Stimulated activated CD4-positive, alpha-beta T cell treated with anti-CD3 and anti-CD28 coated beads, Interleukin-15, amount 100 ng/mL, for 1 hour (primary cell): ENCODE measurements at regions not wholly inside any gene's neighbourhood (a gene's known extent, or its start where the extent isn't known, plus 50 kb on each side); places are given as distances from the start of the nearest gene placed in this dataset.

ENCODE experiments used
- DNase-seq, 2 donors: peaks; one replicate each; pipeline ENCODE4 v3.0.0-alpha.2; 2020; ENCODE audit warnings: low read depth in 1 of 2, low spot score in 1 of 2

GRCh38 chr11:134781380-134781866 is 369.4 kb upstream of the B3GAT1 start:
- no peak for DNase-seq

DNA sequence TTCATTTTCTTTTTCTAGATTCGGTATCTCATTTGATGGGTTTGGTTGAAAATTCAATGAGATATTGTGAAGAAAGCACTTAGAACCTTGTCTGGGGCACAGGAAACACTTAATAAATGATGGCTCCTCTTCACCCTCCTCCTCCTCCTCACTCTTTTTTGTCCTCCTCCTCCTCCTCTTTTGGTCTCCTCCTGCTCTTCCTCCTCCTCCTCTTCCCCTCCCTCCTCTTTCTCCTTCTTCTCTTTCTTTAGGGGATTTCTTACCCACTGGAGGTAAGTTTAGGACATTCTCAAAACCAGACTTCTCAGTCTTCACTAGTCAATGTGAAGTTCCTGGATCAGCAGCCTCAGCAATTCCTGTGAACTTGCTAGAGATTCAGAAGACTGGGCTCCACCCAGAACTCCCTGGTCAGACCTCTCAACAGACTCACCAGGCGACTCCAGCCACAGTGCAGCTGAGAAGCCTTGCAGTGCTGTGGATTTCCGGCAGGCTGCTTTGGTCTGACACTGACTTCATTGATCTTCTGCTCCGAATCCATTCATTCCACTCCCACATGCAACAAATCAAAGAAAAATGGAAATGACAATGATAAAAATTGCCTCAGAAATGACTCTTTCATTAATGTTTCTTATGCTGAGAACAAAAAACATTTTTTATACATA is 368.6 kb upstream of the B3GAT1 start:
- no peak for DNase-seq

DNA sequence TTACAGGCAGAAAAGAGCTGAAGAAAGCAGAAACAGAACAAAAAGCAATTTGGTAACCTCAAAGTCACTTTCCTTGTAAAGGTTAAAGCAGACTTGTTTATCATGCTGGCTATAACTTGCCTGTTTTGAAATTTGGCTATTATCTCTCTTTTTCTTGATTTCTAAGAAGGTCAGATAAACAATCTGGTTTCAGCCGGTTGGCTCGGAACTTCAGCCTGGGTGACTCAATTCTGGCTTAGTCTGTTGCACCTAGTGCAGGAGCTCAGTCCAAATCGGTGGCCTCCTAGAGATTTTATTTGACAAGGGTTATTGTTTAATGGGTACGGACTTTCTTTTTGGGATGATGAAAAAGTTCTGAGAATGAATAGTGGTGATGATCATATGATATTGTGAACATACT is 367.1 kb upstream of the B3GAT1 start:
- no peak for DNase-seq

GRCh38 chr11:134768463-134768862 is 356.4 kb upstream of the B3GAT1 start:
- no peak for DNase-seq

DNA sequence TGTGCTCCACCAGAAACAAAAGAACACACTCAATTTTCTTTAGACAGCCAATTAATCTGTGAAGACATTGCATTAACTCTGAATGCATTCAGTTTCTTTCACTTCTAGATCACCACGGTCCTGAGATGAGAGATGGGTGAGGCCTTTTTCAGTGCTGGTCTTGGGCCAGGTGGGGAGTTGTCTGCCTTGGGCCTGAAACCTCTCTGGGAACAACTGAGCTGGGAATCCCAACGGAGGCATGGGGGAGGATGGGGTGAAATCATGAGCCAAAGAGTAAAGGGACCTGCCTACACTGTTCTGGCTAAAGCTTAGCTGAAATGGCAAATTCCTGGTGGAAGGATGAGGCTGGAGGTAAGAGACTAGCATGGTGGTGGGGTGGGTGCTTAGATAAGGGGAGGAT is 353.5 kb upstream of the B3GAT1 start:
- DNase-seq, result no peak

DNA sequence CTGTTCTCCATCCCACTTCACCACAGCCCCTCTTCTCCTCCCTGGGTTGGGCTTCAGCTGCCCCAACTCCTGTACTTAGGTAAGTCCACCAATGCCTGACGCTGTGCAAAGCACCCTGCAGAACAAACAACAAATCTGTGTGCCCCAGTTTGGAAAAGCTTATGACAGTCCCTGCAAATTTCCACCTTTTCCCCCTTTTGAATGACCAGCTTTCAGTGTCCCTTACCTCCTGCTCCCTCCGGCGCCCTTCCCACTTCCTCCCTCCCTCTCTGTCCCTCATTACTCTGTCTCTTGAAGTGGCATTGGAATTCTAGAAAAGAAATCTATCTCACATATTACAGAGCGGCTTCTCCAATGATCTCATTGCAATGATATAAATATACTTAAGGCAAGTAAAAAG is 352.9 kb upstream of the B3GAT1 start:
- no peak for DNase-seq

DNA sequence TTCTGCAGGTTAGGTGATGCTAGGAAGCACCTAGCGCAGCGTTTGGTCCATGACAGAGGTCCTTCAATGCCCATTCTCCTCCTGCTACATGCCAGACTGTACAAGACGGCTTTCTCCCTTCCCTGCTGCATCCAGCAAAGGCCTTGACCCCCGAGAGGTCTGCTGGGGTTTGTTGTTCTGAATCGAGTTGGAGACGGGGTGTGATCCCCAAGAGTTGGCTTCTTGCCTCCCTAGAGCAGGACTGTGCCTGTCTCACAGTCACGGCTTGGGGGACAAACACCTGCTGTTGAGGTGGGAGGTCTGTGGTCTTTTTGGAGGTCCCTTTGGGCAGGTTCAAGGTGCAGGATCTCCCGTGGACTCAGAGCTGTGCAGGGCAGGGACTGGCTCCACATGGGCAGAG is 352.3 kb upstream of the B3GAT1 start:
- DNase-seq, result no peak

DNA sequence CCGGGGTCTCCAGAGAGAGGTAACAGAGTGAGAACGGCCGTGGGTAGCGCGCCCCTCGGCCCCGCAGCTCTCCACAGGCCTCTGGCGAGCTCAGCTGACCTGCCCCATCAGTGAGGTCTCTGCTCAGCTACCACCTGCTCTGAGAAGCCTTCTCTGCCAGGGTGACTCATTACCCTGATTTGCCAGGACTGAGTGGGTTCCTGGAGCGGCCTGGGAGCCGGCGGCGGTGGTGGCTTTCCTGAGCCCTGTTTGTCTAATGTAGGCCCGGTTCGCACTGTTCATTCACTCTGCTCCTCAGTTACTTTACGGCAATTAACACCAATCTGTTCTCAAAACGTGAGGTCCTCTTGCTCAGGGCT is 351.0 kb upstream of the B3GAT1 start:
- DNase-seq, result no peak

DNA sequence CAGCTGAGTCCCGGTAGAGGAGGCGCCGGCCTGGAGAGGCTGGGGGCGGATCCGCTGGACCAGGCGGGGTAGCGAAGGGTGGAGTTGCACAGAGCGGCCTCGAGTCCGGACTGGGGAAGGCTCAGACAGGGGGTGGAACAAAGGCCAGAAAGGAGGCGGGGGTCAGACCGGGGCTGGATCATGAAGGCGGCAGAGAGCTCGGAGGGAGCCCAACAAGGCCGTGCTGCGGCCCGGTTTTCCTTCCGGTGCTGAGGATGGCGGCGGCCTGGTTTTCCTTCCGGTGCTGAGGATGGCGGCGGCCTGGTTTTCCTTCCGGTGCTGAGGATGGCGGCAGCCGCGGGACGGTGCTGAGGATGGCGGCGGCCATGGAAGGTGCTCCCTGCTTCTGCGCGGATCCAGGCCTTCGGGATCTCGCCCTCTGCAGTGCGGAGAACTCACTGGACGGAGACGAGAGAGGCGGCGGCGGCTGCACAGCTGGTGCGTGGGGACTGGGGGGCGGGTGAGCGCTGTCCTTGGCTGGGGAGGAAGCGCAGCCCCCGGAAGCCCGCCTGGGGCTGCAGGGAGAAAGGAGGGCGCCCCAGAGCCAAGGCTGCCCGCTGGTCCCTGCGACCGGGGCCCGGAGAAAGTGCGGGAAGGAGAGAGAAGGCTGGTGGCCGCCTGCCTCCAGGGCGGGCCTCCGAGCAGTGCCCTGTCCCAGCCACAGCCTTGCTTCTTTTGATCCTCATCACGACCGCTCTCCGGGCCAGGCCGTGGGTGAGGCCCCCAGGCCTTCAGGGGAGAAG is 350.4 kb upstream of the B3GAT1 start:
- no peak for DNase-seq

DNA sequence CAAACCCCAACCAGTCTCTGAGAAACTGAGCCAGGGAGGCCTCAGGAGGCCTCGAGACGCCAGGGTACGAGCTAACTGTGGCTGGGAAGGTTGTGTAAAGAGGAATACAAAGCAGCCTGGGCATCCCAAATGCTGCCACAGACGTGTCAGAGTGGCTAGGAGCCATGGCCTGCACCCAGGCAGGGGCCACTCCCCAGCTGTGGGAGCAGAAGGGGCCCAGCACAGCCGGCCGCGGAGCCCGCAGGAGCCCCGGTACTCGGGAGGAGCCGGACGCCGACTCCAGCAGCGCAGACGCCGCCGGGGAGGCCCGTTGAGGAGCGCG is 349.8 kb upstream of the B3GAT1 start:
- no peak for DNase-seq

GRCh38 chr11:134761386-134761785 is 349.3 kb upstream of the B3GAT1 start:
- DNase-seq, result no peak

GRCh38 chr11:134760957-134761356 is 348.9 kb upstream of the B3GAT1 start:
- DNase-seq, result no peak

GRCh38 chr11:134760299-134760698 is 348.3 kb upstream of the B3GAT1 start:
- DNase-seq, result no peak

GRCh38 chr11:134759855-134760254 is 347.8 kb upstream of the B3GAT1 start:
- DNase-seq, result no peak

- DNase-seq, result no peak
These were observed 347.2 kb upstream of the B3GAT1 start for GRCh38 chr11:134759274-134759673.

DNA sequence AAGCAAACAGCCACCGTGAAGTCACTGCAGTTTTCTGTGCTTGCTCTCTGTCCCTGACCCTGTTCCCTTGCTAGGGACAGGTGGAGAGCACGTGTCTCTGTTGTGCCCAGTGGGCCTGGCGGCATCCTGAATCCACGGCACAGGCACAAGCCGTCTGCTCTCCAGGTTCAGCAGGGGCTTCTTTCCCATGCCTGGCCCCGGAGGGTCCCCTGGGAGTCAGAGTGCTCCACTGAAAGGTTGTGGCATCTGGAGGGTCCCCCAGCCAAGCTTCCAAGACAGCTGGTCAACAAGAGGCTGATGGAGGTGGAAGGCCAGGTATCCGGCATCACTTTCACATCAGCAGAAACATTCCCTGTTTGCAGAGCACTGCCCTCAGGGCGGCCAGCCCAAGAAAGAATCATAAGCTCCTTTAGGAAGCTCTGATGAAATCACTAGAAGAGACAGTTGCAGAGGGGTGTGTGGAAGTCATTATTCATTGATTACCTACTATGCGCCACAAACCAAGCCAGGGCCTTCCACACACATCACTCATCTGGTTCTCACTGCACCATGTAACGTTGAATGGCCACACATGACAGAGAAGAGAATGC is 346.4 kb upstream of the B3GAT1 start:
- DNase-seq, result no peak

DNA sequence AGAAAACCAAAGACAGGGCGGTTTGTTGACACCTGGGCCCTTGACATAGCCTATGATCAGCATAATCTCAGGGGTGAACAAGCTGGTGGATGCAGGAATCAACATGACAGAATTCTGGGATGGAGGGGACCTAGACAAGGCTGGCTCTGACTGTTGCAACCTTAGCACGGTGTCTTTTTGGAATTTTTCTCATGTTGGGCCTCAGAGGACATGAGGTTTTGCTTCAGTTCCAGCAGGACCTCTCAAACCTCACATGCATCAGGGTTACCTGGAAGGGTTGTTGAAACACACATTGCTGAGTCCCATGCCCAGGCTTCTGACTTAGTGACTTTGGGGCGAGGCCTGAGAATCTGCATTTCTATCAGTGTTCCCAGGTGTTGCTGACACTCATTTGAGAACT is 345.6 kb upstream of the B3GAT1 start:
- no peak for DNase-seq

DNA sequence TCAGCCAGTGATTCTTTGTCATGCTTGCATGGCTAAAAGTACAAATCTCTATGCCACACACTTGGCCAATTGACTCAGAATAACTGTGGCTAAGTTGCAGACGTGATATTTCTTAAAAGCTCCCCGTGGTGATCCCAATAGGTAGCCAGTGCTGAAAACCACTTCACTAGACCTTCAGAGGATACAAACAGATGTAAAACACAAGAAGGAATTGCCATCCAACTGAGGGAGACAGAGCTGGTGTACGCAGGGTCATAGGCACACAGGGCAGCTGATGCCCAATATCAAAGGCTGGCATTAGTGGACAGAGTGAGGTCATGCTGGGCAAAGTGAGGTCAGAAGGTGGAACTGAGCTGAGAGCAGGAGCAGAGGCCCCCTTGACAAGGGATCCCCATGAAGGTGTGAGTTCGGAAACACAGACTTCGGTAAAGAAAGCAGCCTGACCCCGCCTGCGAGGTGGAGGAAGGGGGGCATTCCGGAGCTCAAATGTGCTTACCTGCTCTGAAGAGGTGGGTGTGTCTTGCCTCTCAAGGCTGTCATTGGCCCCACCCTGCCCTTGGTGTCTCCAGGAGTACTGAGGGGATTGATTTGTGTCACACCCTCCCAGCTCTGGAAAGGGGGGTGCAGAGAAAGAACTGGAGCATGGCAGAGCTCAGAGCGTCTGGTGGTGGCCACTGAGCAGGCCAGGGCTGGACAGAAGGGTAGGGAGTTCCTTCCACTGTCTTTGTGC is 344.9 kb upstream of the B3GAT1 start:
- no peak for DNase-seq

GRCh38 chr11:134755535-134755934 is 343.5 kb upstream of the B3GAT1 start:
- DNase-seq, result no peak

GRCh38 chr11:134754521-134755198 is 342.6 kb upstream of the B3GAT1 start:
- no peak for DNase-seq

DNA sequence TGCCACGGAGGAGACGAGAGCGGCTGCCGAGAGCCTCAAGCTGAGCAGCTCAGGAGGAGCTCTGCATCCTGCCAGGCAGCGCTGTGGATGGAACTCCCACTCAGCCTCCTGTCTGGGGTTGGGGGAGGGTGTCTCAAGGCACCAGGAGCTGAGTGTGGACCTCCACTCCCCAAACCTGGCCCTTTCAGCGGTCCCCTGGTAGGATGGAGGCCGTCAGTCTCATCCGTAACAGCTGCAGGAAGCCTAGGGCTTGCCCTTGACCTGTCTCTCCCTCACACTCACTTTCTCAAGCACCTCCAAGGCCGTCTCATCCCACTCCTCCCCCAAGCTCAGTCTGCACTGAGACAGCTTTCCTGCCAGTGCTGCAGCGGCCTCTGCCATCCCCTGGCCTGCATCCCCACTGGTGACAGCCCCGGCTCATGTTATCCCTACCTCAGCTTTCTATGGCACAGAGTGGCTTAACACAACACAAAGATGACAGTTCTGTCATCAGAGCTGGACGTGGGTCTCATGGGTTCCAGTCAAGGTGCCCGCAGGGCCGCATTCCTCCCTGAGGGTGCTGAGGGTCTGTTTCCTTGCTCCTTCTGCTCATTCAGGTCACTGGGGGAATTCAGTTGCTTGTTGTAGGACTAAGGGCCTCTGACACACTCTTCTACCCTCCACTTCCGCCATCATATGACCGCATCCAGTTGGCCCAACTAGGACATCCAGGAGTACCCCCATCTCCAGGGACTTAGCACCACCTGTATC is 341.9 kb upstream of the B3GAT1 start:
- no peak for DNase-seq
